ENCODE measurements at regions not wholly inside any gene's neighbourhood (a gene's known extent, or its start where the extent isn't known, plus 50 kb on each side); places are given as distances from the start of the nearest gene placed in this dataset.

DNA sequence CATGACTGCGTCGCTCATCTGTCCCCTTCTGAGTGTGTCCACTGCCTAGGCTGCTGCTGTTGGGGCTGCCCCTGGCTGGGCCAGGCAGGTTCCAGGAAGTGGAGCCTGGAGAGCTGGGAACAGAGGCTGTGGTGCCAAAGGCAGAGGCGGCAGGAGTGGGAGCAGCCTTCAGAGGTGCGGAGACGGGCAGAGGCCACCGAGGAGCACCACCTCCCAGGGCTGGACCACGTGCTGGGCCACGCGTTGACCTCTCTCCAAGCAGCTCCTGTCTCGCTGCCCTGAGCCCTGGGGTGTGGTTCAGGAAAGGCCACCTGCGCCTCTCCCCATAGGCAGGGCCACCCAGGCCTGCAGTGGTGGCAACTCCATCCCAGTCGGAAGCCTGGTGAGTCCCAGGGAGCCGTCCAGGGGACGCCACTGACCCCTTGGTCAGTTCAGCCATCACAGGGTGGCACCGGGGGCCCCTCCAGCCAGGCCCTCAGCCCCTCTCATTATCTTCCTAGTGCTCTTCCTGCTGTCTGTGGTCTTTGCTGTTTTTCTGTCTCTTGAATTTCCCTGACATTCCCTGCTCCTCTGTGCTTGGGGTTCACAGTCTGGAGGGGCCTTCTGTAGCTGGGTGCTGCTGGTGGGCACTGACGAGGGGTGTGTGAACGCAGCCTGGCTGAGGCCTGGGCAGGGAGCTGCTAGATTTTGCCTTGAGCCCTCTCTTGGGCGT lies 122.8 kb upstream of the HS6ST1 start:
- H3K4me3 ChIP-seq (replicated peaks in 1 of 3; ENCODE audit: insufficient read depth in 1 of 3, low read depth in 1 of 3, low read length in 3 of 3), result no peak overlapping the region
- H3K4me2 ChIP-seq (ENCODE audit: insufficient read depth, low read length), result no peak overlapping the region
- H3K9me3 ChIP-seq (replicated peaks; ENCODE audit: control insufficient read depth, insufficient read depth, low read length), result no peaks in the 10 kb centered on the region
- H2AFZ ChIP-seq (ENCODE audit: low read depth, low read length), result no peak overlapping the region
- POLR2A ChIA-PET, result no interaction called here
- no peak overlapping the region for H3K9ac ChIP-seq (replicated peaks; ENCODE audit: extremely low read depth, insufficient read depth, low read length)
- H3K27ac ChIP-seq (ENCODE audit: insufficient read depth, low read depth, low read length), result no peak overlapping the region
- no peaks in the 10 kb centered on the region for H3K79me2 ChIP-seq (ENCODE audit: control insufficient read depth, insufficient read depth, low read length)
- H3K27me3 ChIP-seq (ENCODE audit: control insufficient read depth in 2 of 2, insufficient read depth in 2 of 2, low read length in 2 of 2), result no peaks in the 10 kb centered on the region
- intact Hi-C loops (cut with micrococcal nuclease), result no loop called here
- dilution Hi-C loops (cut with MboI; ENCODE audit: extremely low pct_ligation_motif_present, low sequenced_read_pairs), result no loop called here
- FAIRE-seq (no peak), DNase-seq (ENCODE audit: low read depth, low spot score) (no peak)
- CTCF ChIA-PET, result no interaction called here
- H3K4me1 ChIP-seq (ENCODE audit: control insufficient read depth, extremely low read depth, insufficient read depth, low read length), result no peaks in the 10 kb centered on the region
- no peak for TF ChIP-seq GATA2 (IDR thresholded peaks at IDR 0.05; ENCODE audit: insufficient read depth, insufficient read length, low read depth, low read length)
- TF ChIP-seq, protein P1, sequence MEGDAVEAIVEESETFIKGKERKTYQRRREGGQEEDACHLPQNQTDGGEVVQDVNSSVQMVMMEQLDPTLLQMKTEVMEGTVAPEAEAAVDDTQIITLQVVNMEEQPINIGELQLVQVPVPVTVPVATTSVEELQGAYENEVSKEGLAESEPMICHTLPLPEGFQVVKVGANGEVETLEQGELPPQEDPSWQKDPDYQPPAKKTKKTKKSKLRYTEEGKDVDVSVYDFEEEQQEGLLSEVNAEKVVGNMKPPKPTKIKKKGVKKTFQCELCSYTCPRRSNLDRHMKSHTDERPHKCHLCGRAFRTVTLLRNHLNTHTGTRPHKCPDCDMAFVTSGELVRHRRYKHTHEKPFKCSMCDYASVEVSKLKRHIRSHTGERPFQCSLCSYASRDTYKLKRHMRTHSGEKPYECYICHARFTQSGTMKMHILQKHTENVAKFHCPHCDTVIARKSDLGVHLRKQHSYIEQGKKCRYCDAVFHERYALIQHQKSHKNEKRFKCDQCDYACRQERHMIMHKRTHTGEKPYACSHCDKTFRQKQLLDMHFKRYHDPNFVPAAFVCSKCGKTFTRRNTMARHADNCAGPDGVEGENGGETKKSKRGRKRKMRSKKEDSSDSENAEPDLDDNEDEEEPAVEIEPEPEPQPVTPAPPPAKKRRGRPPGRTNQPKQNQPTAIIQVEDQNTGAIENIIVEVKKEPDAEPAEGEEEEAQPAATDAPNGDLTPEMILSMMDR (IDR thresholded peaks at IDR 0.05; ENCODE audit: extremely low read depth in 1 of 2, insufficient read depth in 1 of 2, low read depth in 1 of 2, low read length in 2 of 2), result no peak
- TF ChIP-seq EZH2 (IDR thresholded peaks at IDR 0.05; ENCODE audit: borderline replicate concordance, low read depth, low read length, severe bottlenecking), result no peak
- TF ChIP-seq JUN (IDR thresholded peaks at IDR 0.05; ENCODE audit: borderline replicate concordance, insufficient read depth, insufficient read length, low read depth), result no peak
- TF ChIP-seq MAX (IDR thresholded peaks at IDR 0.05; ENCODE audit: insufficient read depth, insufficient read length), result no peak
- TF ChIP-seq FOS (IDR thresholded peaks at IDR 0.05; ENCODE audit: borderline replicate concordance, insufficient read depth, low read length), result no peak
- no peak for TF ChIP-seq POLR2A (IDR thresholded peaks at IDR 0.05; ENCODE audit: low read depth, low read length)
- no peak for TF ChIP-seq POLR2AphosphoS5 (IDR thresholded peaks at IDR 0.05; ENCODE audit: insufficient read depth, low read depth, low read length)
- TF ChIP-seq MYC (IDR thresholded peaks at IDR 0.05; ENCODE audit: low read depth, low read length), result no peak
- no peaks in the 10 kb centered on the region for H4K20me1 ChIP-seq (replicated peaks; ENCODE audit: control insufficient read depth, extremely low read depth, insufficient read depth, low read length)
- no peaks in the 10 kb centered on the region for H3K36me3 ChIP-seq (ENCODE audit: control insufficient read depth in 2 of 2, extremely low read depth in 1 of 2, insufficient read depth in 2 of 2, low read length in 2 of 2)
- BruUV-seq (replicated peaks), result no TSS peak
- H3K9me1 ChIP-seq (replicated peaks; ENCODE audit: control insufficient read depth, extremely low read depth, insufficient read depth, low read length), result no peaks in the 10 kb centered on the region
